ENCODE measurements at regions not wholly inside any gene's neighbourhood (a gene's known extent, or its start where the extent isn't known, plus 50 kb on each side); places are given as distances from the start of the nearest gene placed in this dataset.

- TF ChIP-seq CHD2 (IDR thresholded peaks at IDR 0.05; ENCODE audit: low read length, partially characterized antibody) (no peak), RCOR1 (IDR thresholded peaks at IDR 0.05; ENCODE audit: low read depth, low read length) (no peak), CTCF (IDR thresholded peaks at IDR 0.05) (no peak), POLR2A (IDR thresholded peaks at IDR 0.05; ENCODE audit: low read length) (no peak), KDM5A (IDR thresholded peaks at IDR 0.05) (no peak), CEBPB (IDR thresholded peaks at IDR 0.05) (no peak), E2F6 (IDR thresholded peaks at IDR 0.05; ENCODE audit: borderline replicate concordance, low read depth) (no peak), EP300 (IDR thresholded peaks at IDR 0.05) (no peak), JUN (IDR thresholded peaks at IDR 0.05) (no peak)
Measured at GRCh38 chr6:92126983-92127382, 1292.4 kb downstream of the EPHA7 start.
